Globus pallidus (tissue), 1 donor: ENCODE measurements at regions not wholly inside any gene's neighbourhood (a gene's known extent, or its start where the extent isn't known, plus 50 kb on each side); places are given as distances from the start of the nearest gene placed in this dataset.
"Not testable (repeated sequence)": the region's sequence is repeated elsewhere in the genome, so short reads cannot be mapped to it uniquely, and the experiment has no call there.

Source experiments
- DNase-seq: peaks from one replicate; pipeline ENCODE4 v3.0.0-alpha.2; 2015; ENCODE audit warnings: low spot score

DNA sequence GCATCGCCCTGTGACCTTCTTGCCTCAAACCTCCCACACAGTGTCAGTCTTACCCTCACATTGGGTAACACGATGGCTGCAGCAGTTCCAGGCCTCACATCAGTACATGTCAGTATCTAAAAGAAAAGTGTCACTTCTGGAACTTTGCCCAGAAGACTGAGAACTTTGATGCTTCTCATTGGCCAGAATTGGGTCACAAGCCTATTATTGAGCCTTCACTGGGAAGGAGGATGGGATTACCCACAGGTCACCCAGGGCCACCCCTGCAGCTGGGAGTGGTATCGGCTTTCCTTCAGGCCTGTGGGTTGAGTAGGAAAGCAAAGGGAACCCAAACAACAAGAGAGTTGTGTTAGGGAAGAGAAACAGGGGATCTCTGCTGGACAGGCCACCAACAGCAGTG lies 111.5 kb downstream of the NPY start:
- DNase-seq: no peak

DNA sequence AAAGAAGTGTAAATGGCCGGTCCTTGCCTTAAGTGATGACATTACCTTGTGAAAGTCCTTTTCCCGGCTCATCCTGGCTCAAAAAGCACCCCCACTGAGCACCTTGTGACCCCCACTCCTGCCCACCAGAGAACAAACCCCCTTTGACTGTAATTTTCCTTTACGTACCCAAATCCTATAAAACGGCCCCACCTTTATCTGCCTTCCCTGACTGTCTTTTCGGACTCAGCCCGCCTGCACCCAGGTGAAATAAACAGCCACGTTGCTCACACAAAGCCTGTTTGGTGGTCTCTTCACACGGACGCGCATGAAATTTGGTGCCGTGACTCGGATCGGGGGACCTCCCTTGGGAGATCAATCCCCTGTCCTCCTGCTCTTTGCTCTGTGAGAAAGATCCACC lies 112.4 kb downstream of the NPY start:
- not testable (repeated sequence) for DNase-seq

DNA sequence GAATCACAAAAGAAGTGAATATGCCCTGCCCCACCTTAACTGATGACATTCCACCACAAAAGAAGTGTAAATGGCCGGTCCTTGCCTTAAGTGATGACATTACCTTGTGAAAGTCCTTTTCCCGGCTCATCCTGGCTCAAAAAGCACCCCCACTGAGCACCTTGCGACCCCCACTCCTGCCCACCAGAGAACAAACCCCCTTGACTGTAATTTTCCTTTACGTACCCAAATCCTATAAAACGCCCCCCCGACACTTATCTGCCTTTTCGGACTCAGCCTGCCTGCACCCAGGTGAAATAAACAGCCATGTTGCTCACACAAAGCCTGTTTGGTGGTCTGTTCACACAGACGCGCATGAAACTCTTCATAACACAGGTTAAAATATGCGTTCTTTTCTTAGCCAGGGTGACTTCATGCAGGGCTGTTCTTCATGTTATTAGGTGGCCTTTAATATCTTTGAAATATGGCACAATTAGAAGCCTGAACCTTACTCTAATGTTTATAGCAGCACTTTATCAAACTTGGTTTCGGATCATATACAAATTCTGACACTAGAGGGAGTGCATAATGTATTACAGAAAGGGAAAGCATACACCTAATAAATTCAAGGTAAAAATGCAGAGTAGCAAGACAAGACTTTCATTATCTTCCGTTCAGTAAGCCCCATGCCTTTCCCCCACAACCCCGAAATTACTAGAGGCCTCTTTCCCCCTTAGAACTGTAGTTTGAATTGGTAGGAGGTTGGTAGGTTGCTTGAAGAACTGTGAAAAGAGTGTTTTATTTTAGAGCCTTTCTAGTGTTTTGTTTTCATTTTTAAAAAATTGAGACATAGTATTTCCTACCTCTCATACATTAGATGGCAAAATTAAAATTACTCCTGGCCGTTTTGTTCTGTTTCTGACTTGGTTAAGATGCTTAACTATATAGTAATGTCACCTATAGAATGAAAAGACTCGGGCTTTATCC lies 117.9 kb downstream of the NPY start:
- no peak for DNase-seq

DNA sequence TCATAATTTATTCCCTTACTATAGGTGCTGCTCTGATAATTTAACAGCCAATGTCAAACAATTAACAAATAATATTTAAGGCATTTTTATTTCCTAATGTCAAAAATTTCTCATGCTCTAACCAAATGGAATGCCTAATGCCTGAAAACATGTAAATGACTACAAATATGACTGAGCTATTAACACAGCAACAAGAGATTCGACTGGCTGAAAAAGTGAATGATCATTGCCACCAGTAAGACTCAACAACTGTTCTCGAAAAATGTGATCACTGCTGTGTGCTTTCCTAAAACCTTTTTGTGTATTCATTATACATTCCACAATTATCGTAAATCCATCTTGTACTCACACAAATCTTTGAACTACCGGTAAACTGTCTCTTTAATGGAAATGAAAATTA lies 118.7 kb downstream of the NPY start:
- no peak for DNase-seq

DNA sequence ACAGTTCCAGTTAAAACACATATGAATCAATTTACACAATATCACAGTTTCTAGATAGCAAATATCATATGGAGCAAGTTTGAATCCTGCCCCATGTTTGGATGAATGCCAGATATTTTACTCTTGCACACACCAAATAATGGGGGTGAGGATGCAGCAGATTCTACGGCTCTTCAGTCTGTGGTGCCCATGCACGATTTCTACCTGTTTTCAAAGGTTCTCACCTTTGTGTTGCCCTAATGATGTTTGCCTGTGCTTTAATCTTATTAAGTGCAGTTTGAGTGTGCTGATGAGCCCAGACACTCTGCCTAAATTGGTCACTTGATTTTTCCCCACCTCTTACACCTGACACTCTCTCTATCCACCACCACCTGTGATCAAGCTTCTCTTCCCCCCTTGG lies 119.6 kb downstream of the NPY start:
- no peak for DNase-seq

DNA sequence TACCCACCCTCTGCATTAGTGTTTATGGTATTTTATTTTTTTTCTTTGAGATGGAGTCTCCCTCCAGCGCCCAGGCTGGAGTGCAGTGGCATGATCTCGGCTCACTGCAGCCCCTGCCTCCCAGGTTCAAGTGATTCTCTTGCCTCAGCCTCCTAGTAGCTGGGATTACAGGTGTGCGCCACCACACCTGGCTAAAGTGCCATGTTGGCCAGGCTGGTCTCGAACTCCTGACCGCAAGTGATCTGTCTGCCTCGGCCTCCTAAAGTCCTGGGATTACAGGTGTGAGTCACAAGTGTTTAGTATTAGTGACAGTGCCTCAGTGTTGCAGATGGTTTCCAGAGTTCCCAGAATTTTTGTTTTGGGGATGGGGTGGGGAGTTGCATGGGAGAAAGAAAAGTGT lies 120.3 kb downstream of the NPY start:
- no peak for DNase-seq

DNA sequence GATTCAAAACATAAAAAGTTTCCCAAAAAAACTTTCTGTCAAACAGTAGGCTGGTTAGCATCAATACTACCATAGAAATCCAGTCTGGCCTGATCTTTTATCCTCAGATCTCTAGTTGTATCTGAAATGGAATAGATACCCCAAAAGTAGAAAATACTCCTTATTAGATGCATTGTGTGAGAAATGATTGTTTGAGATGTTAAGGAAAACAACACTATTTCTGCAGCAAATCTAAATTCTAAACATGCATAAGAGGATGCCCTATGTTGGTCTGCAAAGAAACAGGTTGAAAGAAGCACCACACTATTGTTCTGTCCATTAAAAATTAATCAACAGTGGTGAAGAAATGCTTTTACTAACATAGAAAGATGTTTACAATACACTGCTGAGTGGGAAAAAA lies 121.0 kb downstream of the NPY start:
- DNase-seq: no peak

DNA sequence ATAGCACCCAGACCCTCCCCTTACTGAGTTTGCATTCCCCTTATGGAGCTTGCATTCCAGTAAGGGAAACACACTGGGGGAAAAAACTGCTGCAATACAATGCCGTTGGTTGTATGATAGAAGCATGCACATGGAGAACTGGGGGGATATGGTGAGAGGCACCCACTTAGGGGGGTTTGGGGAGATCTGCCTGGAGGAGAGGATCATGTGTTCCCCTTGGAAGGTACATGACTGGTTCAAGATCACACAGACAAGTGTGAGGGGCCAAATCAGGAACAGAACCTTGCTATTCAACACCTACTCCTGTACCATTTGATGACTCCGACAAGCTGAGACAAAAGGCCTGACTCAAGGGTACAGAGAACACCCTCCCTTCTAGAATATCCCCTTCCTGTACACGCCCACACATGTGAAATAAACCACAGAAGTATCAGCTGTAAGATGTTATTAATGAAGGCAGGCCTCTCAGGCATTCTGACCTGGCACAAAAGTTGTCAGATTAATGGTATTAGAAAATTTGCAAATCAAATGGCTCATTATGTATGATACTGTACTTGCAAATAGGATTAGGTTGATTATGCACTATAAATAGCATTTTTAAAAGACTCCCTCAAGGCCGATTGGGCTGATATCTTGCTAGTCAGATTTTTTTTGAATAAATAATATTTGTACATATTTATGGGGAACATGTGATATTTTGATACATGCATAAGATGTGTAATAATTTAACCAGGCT lies 122.2 kb downstream of the NPY start:
- no peak for DNase-seq

DNA sequence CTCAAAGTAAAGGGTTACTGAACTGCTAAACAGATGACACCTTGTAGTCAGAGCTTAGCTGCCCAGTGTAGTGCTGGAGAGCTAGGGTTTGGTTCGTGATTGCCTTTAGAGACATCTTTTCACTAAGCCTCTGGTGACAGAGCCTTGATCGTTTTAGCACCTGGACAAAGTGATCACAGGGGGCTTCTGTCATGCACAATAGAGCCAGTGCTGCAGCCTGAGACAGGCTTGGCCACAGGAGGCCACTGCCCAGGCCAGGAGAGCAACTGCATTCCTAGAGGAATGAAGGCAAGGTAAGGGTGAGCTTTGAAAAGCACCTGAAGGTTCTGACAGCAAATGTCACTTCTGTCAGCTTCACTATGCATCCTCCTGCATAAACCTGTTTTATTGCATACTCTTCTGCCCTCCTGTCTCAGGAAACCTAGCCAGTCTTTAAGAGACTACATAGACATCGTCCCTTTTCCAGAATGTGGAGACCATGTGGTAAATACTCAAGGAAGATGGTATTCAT lies 122.9 kb downstream of the NPY start:
- no peak for DNase-seq

DNA sequence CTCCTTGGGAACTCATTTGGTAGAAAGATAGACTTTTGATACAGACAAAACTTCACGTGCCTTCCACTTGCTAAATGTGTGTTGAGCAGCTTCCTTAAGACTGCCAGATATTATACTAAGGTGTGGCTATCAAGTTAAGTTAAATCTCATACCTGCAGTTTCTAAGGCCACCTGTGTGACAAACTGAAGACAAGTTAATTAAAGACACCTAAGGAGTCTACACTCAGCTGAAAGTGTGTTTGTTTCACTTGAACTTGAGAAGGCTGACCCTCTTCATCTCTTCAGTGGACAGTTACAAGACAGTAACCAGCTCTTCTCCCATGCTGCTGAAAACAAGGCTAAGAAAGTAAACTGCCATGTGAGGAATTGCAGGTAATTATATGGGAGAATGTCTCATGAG lies 124.0 kb downstream of the NPY start:
- DNase-seq: no peak

DNA sequence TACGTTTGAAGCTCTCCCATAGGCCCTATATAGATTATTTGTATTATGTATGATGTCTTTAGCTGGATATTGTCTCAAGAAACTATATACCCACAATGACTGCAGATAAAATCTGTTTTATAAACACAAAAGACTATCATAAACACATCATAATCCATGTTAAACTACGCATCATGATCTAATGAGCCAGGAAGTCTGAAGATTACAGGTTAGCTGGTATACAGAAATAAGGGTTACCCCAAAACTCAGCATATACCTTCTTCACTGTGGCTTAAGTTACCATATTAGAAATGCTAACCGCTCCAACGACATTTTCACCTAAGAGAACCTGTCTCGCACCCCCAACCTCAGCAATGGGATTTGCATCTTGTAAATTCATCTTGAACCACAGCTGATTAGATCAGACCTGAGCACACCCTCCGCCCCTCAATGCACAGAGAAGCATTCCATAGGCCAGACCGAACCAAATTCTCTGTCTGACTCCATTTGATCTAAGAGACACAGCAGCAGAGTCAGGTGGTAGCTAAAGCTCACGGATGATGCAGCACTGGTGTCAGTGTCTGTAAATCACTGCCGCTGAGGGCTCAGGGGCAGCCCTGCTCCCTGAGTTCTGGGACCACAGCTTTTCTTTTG lies 124.9 kb downstream of the NPY start:
- no peak for DNase-seq

DNA sequence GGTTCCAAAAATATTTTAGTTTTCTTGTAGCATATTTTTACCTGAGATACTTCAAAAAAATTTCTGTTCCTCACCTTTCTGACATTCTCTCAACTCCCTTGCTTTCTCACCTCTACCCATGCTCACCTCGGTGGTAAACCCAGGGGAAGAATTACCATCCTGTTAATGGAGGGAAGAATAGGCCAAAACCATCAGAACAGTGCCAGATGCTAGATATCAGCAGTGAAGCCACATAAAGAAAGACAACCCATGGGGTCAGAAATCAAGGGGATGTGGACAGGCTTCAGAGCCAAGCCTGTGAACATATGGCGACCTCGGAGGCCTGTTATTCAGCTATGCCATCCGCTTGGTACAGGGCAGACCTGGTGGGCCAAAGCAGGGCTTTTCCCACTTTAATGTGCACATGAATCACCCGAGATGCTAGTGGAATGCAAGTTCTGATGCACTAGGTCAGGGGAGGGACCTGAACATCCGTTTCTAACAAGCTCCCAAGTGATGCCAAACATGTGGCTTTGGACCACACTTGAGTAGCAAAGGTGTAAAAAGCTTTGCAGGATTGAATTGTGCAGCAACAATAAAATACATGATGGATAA lies 125.5 kb downstream of the NPY start:
- no peak for DNase-seq

DNA sequence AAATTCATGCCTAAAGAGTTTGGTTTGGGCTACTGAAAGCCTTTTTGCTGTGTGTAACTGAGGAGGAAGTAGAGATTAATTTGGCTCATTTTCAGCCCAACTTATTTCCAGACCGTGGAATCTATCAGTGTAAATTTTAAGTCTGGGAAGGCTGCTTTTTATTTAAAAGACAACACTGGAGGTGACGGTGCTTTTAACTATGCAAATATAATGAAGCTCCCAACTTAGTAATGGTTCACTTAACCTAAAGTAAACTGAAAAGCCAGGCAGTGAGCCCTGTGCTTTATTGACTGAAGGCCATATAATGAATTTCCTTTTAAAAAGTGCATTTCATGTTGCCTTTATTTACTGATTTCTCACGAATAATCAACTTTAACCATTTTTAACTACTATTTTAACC lies 127.2 kb downstream of the NPY start:
- DNase-seq: no peak

DNA sequence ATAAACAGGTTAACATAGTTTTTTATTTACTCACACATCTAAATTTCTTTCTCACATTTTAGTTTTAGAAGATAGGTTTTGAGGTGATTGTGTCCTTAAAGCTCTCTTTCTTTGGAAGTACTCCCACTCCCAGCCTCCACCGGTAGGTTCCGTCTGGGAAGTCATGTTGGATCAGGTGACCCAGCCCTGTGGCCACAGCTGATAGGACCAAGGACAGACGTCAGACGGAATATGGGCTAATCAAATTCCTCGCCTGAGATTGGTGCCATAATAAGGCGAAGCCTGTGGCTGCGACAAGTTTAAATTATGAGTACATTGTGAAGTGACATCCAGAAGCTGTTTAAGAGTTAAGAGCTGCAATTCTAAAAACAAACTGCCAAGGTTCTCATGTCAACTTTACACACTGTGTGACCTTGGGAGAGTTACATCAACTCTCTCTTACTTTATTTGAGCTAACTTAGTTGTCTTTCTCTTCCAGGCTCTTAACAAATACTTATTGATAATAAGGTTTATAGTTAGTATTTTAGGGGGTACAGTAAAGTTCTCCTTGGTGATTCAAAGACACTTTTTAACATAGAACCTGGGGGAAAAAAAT lies 133.6 kb downstream of the NPY start:
- DNase-seq: no peak

DNA sequence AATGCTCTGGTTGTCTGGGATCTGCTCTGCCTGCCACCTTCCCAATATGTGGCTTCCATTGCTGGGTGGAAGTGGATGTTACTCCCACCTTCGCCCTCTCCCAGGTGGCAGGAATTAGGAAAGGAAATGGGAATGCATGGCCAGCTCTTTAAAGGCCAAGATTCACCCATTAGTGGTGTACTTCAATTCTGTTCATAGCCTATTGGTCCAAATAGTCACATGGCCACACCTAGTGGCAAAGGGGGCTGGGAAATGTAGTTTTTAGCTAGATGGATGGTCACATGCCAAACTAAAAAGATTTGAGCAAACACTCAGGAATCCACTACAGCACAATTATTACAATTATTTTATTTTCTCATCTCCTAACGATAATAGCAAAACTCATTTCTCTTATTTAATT lies 135.1 kb downstream of the NPY start:
- DNase-seq: no peak

DNA sequence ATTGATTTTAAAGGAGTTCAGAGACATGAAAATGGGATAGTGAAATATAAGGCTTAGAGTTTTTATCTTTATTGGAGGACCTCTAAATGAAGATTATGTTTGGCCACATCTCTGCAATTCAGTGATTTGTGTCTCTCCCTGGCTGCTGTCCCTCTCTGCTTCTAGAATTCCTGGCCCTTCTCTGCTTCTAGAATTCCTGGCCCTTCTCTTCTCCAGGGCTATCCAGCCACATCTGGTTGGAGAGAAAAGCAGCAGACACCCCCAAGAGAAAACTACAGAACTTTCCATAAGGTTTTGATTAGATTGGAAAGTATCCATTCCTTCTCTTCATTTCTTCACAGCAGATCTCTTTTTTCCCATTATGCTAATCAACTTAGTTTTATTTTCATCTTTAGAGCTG lies 135.5 kb downstream of the NPY start:
- DNase-seq: no peak

DNA sequence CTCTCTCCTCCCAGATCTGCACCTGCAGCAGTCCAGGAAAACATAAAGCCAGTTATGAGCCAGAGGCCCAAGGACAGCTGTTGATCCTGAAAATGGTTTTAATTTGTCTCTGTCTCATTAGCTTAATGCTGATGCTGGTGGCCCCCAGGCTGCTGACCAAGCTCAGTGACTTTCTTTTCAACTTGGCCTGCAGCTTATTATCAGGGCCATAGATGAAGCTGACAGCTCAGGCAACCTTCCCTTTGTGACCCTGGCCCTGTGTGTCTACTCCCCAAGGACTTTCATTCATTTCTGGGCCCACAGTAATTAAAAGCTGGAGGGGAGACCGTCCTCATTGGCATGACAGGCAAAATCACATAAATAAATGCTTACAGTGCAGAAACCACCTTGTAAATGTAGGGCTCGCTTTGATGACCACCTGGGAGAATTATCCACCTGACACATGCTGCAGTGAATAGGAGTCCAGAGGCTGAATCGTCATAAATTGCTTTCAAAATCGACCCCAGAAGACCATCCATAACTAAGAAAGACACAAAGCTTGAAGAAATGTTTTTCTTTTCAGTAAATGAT lies 138.5 kb downstream of the NPY start:
- DNase-seq: no peak

DNA sequence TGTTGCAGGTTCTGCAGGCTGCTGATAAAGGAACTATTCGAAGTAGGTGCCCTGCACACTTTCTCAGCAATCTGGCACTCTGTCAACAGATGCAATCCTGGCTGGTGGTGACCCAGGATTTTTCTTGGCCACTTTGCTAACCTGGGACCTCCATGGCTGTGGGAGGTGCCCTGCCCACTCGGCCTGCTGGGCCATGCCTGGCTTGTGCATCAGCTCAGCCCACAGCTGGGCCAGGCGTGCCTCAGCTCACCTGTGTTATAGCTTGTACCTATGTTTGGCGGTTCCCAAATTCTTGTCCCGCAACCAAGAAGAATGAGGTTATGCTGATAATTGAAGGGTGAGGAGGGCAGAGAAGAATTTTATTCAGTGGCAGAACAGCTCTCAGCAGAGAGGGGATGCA lies 141.7 kb downstream of the NPY start:
- DNase-seq: no peak

DNA sequence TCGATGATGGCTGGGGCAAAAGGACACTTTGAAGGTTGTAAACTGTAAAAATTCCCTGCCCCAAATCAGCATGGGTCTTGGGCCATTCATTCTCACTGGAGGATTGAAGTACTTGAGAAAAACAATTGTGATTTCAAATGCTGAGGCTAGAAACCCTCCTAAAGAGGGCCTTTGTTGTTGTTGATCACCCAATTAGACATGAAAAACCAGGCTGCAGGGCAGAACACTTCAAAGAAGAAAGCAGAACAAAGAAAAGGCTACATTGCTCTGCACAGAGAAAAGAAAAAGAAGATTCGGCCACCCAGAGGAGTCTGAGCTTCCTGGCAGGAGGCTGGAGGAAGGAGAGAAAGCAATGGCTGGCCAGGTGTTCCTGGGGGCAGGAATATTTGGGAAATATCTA lies 143.1 kb downstream of the NPY start:
- no peak for DNase-seq

DNA sequence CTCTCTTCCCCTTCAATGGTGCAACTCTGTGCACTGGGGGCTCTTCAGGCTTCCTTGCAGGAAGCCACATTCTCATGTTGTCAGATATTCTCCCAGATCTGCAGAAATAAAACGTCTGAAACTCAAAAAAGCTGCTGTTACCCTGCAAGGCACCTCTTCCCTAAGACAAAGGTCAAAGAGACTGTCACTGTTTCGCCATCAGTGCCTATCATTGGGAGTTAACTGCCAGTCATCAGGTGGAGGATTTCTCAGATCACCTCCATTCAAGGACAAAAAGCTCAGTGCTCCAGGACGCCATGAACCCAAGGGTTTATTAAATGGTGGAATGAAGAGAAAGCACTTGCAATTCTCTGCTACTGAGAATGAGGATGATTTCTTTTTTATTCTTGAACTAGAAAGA lies 144.6 kb upstream of the PALS2 start:
- no peak for DNase-seq

DNA sequence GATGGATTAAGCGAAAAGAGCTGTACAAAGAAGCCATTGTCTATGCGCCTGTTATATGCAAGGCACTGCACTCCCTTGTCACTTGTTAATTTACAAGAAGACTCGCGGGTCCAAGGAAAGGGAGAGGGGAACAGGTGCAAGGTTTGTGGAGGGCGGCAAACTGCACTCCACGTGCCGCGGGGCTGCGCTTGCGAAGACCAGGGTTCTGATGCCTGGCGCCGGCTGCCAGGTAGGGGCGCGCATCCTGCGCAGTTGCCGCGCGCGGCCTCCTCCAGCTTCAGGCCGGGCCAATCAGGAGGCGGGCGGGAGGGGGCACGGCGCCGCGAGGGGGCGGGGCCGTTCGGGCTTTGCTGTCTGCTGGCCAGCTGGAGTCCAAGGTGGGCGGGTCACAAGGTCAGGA lies 140.6 kb upstream of the PALS2 start:
- no peak for DNase-seq

DNA sequence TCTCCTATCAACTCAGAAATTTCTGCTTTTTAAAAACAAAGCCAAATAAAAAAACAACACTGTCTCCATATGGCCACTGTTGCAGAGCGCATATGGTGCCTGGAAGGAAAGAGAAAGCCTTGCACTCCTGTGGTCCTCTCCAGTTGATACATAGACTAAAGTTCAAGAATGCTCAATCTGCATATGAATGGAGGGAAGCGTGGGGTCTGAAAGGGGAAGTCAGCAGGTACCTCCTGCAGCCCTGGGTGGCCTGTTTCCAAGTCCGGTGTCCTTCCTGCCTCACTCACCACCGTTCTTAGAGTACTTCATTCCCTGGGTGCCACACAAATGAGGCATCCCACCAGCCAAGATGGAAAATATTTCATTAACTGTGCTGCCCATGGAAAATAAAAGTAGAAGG lies 138.3 kb upstream of the PALS2 start:
- no peak for DNase-seq
